ENCODE measurements at regions not wholly inside any gene's neighbourhood (a gene's known extent, or its start where the extent isn't known, plus 50 kb on each side); places are given as distances from the start of the nearest gene placed in this dataset.

DNA sequence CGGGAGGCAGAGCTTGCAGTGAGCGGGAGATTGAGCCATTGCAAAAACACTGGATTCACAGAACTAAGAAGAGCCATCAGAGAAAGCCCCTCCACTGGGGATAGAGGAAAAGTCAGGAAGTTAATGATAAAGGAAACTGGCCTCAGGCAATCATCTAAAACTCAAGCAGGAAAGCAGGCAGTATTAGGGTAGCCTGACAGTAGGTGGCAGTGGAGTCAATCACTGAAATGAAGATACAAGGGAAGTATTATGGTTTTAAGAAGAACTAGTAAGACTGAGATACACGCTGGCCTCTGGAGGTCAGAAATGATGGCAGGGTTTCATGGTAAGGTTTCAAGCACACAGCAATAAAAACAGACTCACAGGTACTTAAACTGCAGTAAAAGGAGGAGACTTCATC is 578.3 kb downstream of the HACE1 start:
- CTCF ChIA-PET (ENCODE audit: low intra/inter-chr PET ratio) = no interaction called here
- Histone ChIP-seq H3K9me3 (replicated peaks; ENCODE audit: control insufficient read depth, insufficient read depth, low read depth, low read length) (no peaks in the 10 kb centered on the region), H3K4me2 (ENCODE audit: insufficient read depth, low read length) (no peak overlapping the region), H4K20me1 (replicated peaks; ENCODE audit: control insufficient read depth, insufficient read depth, low read length) (no peaks in the 10 kb centered on the region), H3K4me3 (no peak overlapping the region), H3K27me3 (ENCODE audit: control insufficient read depth in 2 of 2, insufficient read depth in 2 of 2, low read length in 2 of 2) (no peaks in the 10 kb centered on the region), H3K4me1 (replicated peaks in 1 of 2; ENCODE audit: control insufficient read depth in 2 of 2, insufficient read depth in 2 of 2, low read length in 2 of 2) (no peaks in the 10 kb centered on the region), H3K27ac (ENCODE audit: extremely low read depth, low read depth, low read length) (no peak overlapping the region), H3K36me3 (ENCODE audit: control insufficient read depth, insufficient read depth, low read length) (no peaks in the 10 kb centered on the region), H3K9ac (ENCODE audit: insufficient read depth in 1 of 2, low read depth in 2 of 2, low read length in 2 of 2) (no peak overlapping the region), H2AFZ (ENCODE audit: low read depth, low read length) (no peak overlapping the region), H3K9me1 (ENCODE audit: control insufficient read depth, insufficient read depth, low read length) (no peaks in the 10 kb centered on the region), H3K79me2 (ENCODE audit: control insufficient read depth, insufficient read depth, low read length) (no peaks in the 10 kb centered on the region)
- intact Hi-C loops (cut with micrococcal nuclease) = no loop called here
- ATAC-seq (no peak), DNase-seq (ENCODE audit: extremely low read depth in 1 of 4, low spot score in 3 of 4) (no peak), FAIRE-seq (no peak)
- in situ Hi-C loops (cut with MboI) = no loop called here
- WGBS (ENCODE audit: insufficient coverage, low coverage, missing lambda C conversion rate) = 0% methylated on average over 3 of the region's 3 CpGs
- POLR2A ChIA-PET = no interaction called here
- BruUV-seq (replicated peaks) = no TSS peak
- TF ChIP-seq PTRF (tag; IDR thresholded peaks at IDR 0.05) (no peak), ZNF561 (CRISPR knock-in tag; conservative IDR thresholded peaks at IDR 0.05) (no peak), STAT5A (IDR thresholded peaks at IDR 0.05; ENCODE audit: borderline replicate concordance, low read length) (no peak), ZNF740 (CRISPR knock-in tag; IDR thresholded peaks at IDR 0.05) (no peak), ZNF740 (tag; IDR thresholded peaks at IDR 0.05) (no peak), KDM1A (IDR thresholded peaks at IDR 0.05) (no peak), MEF2A (IDR thresholded peaks at IDR 0.05; ENCODE audit: control insufficient read depth, low read depth, low read length) (no peak), CTBP1 (IDR thresholded peaks at IDR 0.05; ENCODE audit: borderline replicate concordance) (no peak), CREB3 (tag; conservative IDR thresholded peaks at IDR 0.05; ENCODE audit: low read depth) (no peak), SETDB1 (IDR thresholded peaks at IDR 0.05; ENCODE audit: low read length) (no peak), ZNF197 (CRISPR knock-in tag; IDR thresholded peaks at IDR 0.05; ENCODE audit: low read depth) (no peak), ZNF57 (CRISPR knock-in tag; IDR thresholded peaks at IDR 0.05) (no peak), BCL6 (CRISPR knock-in tag; IDR thresholded peaks at IDR 0.05) (no peak), POU5F1 (IDR thresholded peaks at IDR 0.05; ENCODE audit: borderline replicate concordance, low read depth, low read length, partially characterized antibody) (no peak), ZNF512 (tag; IDR thresholded peaks at IDR 0.05) (no peak), ZMIZ1 (IDR thresholded peaks at IDR 0.05; ENCODE audit: low read depth in 2 of 2, low read length in 2 of 2) (no peak), DNMT1 (IDR thresholded peaks at IDR 0.05) (no peak)
- TF ChIP-seq, protein P1, sequence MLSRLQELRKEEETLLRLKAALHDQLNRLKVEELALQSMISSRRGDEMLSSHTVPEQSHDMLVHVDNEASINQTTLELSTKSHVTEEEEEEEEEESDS (CRISPR knock-in tag; IDR thresholded peaks at IDR 0.05) = no peak
